GM23248 (cell line): ENCODE measurements at regions not wholly inside any gene's neighbourhood (a gene's known extent, or its start where the extent isn't known, plus 50 kb on each side); places are given as distances from the start of the nearest gene placed in this dataset.
"Not testable (repeated sequence)": the region's sequence is repeated elsewhere in the genome, so short reads cannot be mapped to it uniquely, and the experiment has no call there.

Experiments
- DNase-seq: peaks from one replicate; pipeline ENCODE4 v3.0.0-alpha.2; 2015
- H2AFZ ChIP-seq: fragments of 200-600 bp; sonication (generic); 2 replicates; pipeline ENCODE4 v1.6.1; 2016; ENCODE audit warnings: antibody characterized with exemption
- H3F3A ChIP-seq: fragments of 200-600 bp; sonication (generic); 2 replicates; pipeline ENCODE4 v1.6.1; 2016; ENCODE audit warnings: mild to moderate bottlenecking, antibody characterized with exemption, mixed run types; ENCODE audit not compliant: insufficient read depth
- H3K27ac ChIP-seq: fragments of 200-600 bp; sonication (generic); 2 replicates; pipeline ENCODE4 v1.5.1; 2016; ENCODE audit warnings: mild to moderate bottlenecking
- H3K27me3 ChIP-seq: fragments of 200-600 bp; sonication (generic); replicated peaks from 2 replicates; pipeline ENCODE4 v1.6.1; 2016; ENCODE audit warnings: mild to moderate bottlenecking; ENCODE audit not compliant: insufficient read depth
- H3K36me3 ChIP-seq: fragments of 200-600 bp; sonication (generic); 2 replicates; pipeline ENCODE4 v1.6.1; 2016; ENCODE audit warnings: low read depth, mild to moderate bottlenecking
- H3K4me1 ChIP-seq: fragments of 200-600 bp; sonication (generic); 2 replicates; pipeline ENCODE4 v1.6.1; 2016; ENCODE audit warnings: mild to moderate bottlenecking; ENCODE audit not compliant: insufficient read depth
- H3K4me2 ChIP-seq: fragments of 200-600 bp; sonication (generic); one replicate; pipeline ENCODE4 v1.6.1; 2016; ENCODE audit warnings: mild to moderate bottlenecking; ENCODE audit not compliant: unreplicated experiment
- H3K4me3 ChIP-seq: fragments of 200-600 bp; sonication (generic); 2 replicates; pipeline ENCODE4 v1.5.1; 2016; ENCODE audit warnings: mild to moderate bottlenecking
- H3K79me2 ChIP-seq: fragments of 200-600 bp; sonication (generic); 2 replicates; pipeline ENCODE4 v1.6.1; 2016; ENCODE audit warnings: mild to moderate bottlenecking; ENCODE audit not compliant: insufficient read depth
- H3K9ac ChIP-seq: fragments of 200-600 bp; sonication (generic); 2 replicates; pipeline ENCODE4 v1.6.1; 2016; ENCODE audit warnings: mild to moderate bottlenecking
- H3K9me2 ChIP-seq: fragments of 200-600 bp; sonication (generic); 2 replicates; pipeline ENCODE4 v1.6.1; 2016; ENCODE audit warnings: mixed run types, mild to moderate bottlenecking, moderate library complexity; ENCODE audit not compliant: insufficient read depth
- H3K9me3 ChIP-seq: fragments of 200-600 bp; sonication (generic); one replicate; pipeline ENCODE4 v1.6.1; 2017; ENCODE audit warnings: low read depth
- H4K20me1 ChIP-seq: fragments of 200-600 bp; sonication (generic); 2 replicates; pipeline ENCODE4 v1.6.0; 2016; ENCODE audit not compliant: insufficient read depth
- EZH2 ChIP-seq: fragments of 200-600 bp; sonication (generic); IDR thresholded peaks from 2 replicates; pipeline ENCODE4 v1.6.1; 2018; ENCODE audit warnings: antibody characterized with exemption, mild to moderate bottlenecking; ENCODE audit not compliant: insufficient read depth, poor library complexity, severe bottlenecking
- EZH2phosphoT487 ChIP-seq: fragments of 200-600 bp; sonication (generic); IDR thresholded peaks from 2 replicates; pipeline ENCODE4 v1.6.1; 2018; ENCODE audit warnings: antibody characterized with exemption, moderate library complexity, mild to moderate bottlenecking, low read depth; ENCODE audit not compliant: insufficient read depth
- WGBS, 2 experiments: methylation state at CpG; one replicate each; pipeline ENCODE4 v1.1.6; 2015 to 2017; ENCODE audit warnings: low lambda C conversion rate in 2 of 2, low coverage in 1 of 2; ENCODE audit errors: missing lambda C conversion rate in 2 of 2; 5-methylcytosine and 5-hydroxymethylcytosine counted together
- in situ Hi-C: fragments of 300-500 bp; cut with MboI; formaldehyde crosslinking; loops from 2 replicates; pipeline ENCODE4 v1.15.0; 2020

GRCh38 chr12:116667752-116668151 is 70.1 kb downstream of the SPRING1 start:
- H3K4me2 ChIP-seq = no peak overlapping the region
- WGBS, 2 experiments = 92 to 97% methylated on average over 10 of the region's 10 CpGs
- no peak overlapping the region for H2AFZ ChIP-seq
- H4K20me1 ChIP-seq = no peaks in the 10 kb centered on the region
- no peaks in the 10 kb centered on the region for H3K4me1 ChIP-seq
- no peaks in the 10 kb centered on the region for H3K36me3 ChIP-seq
- H3F3A ChIP-seq = no peaks in the 10 kb centered on the region
- 0 out of 2 replicates have a peak, but pooled peaks cover 5% of the 10 kb centered on the region for H3K27me3 ChIP-seq
- in situ Hi-C loops = no loop called here
- no peak overlapping the region for H3K27ac ChIP-seq
- no peak overlapping the region for H3K4me3 ChIP-seq
- no peak overlapping the region for H3K9ac ChIP-seq
- TF ChIP-seq EZH2phosphoT487 (no peak), EZH2 (no peak)
- H3K9me3 ChIP-seq = no peaks in the 10 kb centered on the region
- H3K79me2 ChIP-seq = no peaks in the 10 kb centered on the region
- no peaks in the 10 kb centered on the region for H3K9me2 ChIP-seq
- DNase-seq = no peak

- H3K9ac ChIP-seq, H3K27me3 ChIP-seq, H4K20me1 ChIP-seq, H3K9me3 ChIP-seq, H3K4me3 ChIP-seq, H3K79me2 ChIP-seq, H3K27ac ChIP-seq, in situ Hi-C loops, H3K9me2 ChIP-seq, H3F3A ChIP-seq, H3K4me2 ChIP-seq, DNase-seq, H3K36me3 ChIP-seq, H2AFZ ChIP-seq, H3K4me1 ChIP-seq: not testable (repeated sequence)
- WGBS, 2 experiments = 90 to 96% methylated on average over 8 of the region's 8 CpGs
Observed at GRCh38 chr12:116666829-116667228, 71.0 kb downstream of the SPRING1 start.

- no peaks in the 10 kb centered on the region for H3K4me1 ChIP-seq
- H3K4me3 ChIP-seq = no peak overlapping the region
- no peaks in the 10 kb centered on the region for H4K20me1 ChIP-seq
- no peak overlapping the region for H3K27ac ChIP-seq
- no peak overlapping the region for H3K9ac ChIP-seq
- H3K79me2 ChIP-seq = no peaks in the 10 kb centered on the region
- WGBS, 2 experiments = 67 to 69% methylated on average over 10 of the region's 10 CpGs
- H3K9me2 ChIP-seq = no peaks in the 10 kb centered on the region
- H2AFZ ChIP-seq = no peak overlapping the region
- DNase-seq = no peak
- H3F3A ChIP-seq = no peaks in the 10 kb centered on the region
- in situ Hi-C loops = no loop called here
- no peaks in the 10 kb centered on the region for H3K36me3 ChIP-seq
- no peaks in the 10 kb centered on the region for H3K9me3 ChIP-seq
- no peak overlapping the region for H3K4me2 ChIP-seq
- 0 out of 2 replicates have a peak, but pooled peaks cover 7% of the 10 kb centered on the region for H3K27me3 ChIP-seq
- TF ChIP-seq EZH2phosphoT487 (no peak), EZH2 (no peak)
Observed at GRCh38 chr12:116666305-116666673, 71.6 kb downstream of the SPRING1 start.

DNA sequence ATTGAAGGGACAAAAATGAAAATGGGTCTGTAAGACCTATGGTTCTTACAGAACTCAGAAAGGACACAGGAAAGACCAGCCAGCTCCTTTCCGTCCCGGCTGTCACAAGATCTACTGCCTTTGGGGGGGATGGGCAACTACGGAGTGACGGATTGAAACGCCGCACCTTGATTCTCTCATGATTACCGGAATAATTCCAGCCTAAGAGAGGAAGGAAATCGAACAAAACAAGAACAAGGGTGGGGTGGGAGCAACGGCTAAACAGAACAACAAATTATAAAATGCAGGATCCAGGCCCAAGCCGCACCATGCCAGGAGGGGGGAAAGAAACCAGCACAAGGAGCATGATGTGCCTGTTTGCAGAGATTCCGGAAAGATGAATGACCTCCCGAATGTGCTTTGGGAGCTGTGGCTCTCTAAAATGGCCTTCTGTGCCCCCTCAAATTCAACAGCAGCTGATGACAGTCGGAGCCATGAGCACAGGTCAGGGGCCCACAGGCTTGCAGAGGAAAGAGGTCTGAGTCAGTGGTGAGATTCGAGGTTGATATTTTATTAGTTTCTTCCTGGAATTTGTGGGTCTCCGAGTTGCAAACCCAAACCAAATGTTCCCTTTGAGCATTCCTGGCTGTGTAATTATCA is 72.1 kb downstream of the SPRING1 start:
- no peaks in the 10 kb centered on the region for H3K4me1 ChIP-seq
- no peak overlapping the region for H3K27ac ChIP-seq
- H3K79me2 ChIP-seq = no peaks in the 10 kb centered on the region
- H3F3A ChIP-seq = no peaks in the 10 kb centered on the region
- no peaks in the 10 kb centered on the region for H3K36me3 ChIP-seq
- H3K9ac ChIP-seq = no peak overlapping the region
- 66 to 71% methylated on average over 15 of the region's 15 CpGs for WGBS, 2 experiments
- TF ChIP-seq EZH2 (no peak), EZH2phosphoT487 (no peak)
- no peaks in the 10 kb centered on the region for H4K20me1 ChIP-seq
- in situ Hi-C loops = no loop called here
- no peaks in the 10 kb centered on the region for H3K9me2 ChIP-seq
- H3K9me3 ChIP-seq = no peaks in the 10 kb centered on the region
- no peak for DNase-seq
- H3K4me2 ChIP-seq = no peak overlapping the region
- H3K4me3 ChIP-seq = no peak overlapping the region
- no peak overlapping the region for H2AFZ ChIP-seq
- 0 out of 2 replicates have a peak, but pooled peaks cover 7% of the 10 kb centered on the region for H3K27me3 ChIP-seq

- Histone ChIP-seq H4K20me1 (no peaks in the 10 kb centered on the region), H2AFZ (no peak overlapping the region), H3K9me3 (no peaks in the 10 kb centered on the region), H3K27me3 (0 out of 2 replicates have a peak, but pooled peaks cover 7% of the 10 kb centered on the region), H3K4me1 (peaks cover 6% of the 10 kb centered on the region), H3K9me2 (no peaks in the 10 kb centered on the region), H3K27ac (no peak overlapping the region), H3K79me2 (no peaks in the 10 kb centered on the region), H3K36me3 (no peaks in the 10 kb centered on the region), H3K9ac (no peak overlapping the region), H3K4me3 (no peak overlapping the region), H3K4me2 (no peak overlapping the region), H3F3A (peaks cover 7% of the 10 kb centered on the region; the same call in 1 of the 2 replicates)
- TF ChIP-seq EZH2phosphoT487 (no peak), EZH2 (no peak)
- in situ Hi-C loops = no loop called here
- no peak for DNase-seq
- 87 to 91% methylated on average over 4 of the region's 4 CpGs for WGBS, 2 experiments
Observed at GRCh38 chr12:116664085-116664484, 73.8 kb downstream of the SPRING1 start.
